ENCODE measurements at regions not wholly inside any gene's neighbourhood (a gene's known extent, or its start where the extent isn't known, plus 50 kb on each side); places are given as distances from the start of the nearest gene placed in this dataset.

DNA sequence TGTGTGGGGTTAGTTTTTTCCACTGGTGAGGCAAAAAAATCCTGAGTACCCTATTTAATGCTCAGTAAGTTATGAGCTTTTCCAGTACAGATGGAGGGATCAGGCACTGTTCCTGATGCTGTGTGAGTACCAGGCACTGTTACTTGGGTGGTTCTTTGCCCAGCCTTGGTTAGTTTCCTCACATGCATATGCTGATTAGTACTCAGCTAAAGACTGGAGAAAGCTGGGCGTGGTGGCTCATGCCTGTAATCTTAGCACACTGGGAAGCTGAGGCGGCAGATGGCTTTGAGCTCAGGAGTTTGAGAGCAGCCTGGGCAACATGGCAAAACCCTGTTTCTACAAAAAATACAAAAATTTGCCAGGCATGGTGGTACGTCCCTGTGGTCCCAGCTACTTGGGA lies 210.3 kb upstream of the SGO1 start:
- 94 to 96% (median 94%) methylated on average over 3 of the region's 3 CpGs for WGBS, 3 donors
- Histone ChIP-seq H3K4me3 (no peak overlapping the region), H3K27ac (no peak overlapping the region), H3K9me3 (no peaks in the 10 kb centered on the region), H3K4me1 (ENCODE audit: insufficient read depth) (peaks cover 4% of the 10 kb centered on the region), H3K27me3 (no peaks in the 10 kb centered on the region), H3K36me3 (no peaks in the 10 kb centered on the region)
- no peak for DNase-seq
- no peak for TF ChIP-seq EP300 (IDR thresholded peaks at IDR 0.05)
- TF ChIP-seq, protein P1, sequence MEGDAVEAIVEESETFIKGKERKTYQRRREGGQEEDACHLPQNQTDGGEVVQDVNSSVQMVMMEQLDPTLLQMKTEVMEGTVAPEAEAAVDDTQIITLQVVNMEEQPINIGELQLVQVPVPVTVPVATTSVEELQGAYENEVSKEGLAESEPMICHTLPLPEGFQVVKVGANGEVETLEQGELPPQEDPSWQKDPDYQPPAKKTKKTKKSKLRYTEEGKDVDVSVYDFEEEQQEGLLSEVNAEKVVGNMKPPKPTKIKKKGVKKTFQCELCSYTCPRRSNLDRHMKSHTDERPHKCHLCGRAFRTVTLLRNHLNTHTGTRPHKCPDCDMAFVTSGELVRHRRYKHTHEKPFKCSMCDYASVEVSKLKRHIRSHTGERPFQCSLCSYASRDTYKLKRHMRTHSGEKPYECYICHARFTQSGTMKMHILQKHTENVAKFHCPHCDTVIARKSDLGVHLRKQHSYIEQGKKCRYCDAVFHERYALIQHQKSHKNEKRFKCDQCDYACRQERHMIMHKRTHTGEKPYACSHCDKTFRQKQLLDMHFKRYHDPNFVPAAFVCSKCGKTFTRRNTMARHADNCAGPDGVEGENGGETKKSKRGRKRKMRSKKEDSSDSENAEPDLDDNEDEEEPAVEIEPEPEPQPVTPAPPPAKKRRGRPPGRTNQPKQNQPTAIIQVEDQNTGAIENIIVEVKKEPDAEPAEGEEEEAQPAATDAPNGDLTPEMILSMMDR (IDR thresholded peaks at IDR 0.05) = no peak
- no peak for TF ChIP-seq POLR2A (IDR thresholded peaks at IDR 0.05)
- intact Hi-C loops (cut with DNase I) = no loop called here

DNA sequence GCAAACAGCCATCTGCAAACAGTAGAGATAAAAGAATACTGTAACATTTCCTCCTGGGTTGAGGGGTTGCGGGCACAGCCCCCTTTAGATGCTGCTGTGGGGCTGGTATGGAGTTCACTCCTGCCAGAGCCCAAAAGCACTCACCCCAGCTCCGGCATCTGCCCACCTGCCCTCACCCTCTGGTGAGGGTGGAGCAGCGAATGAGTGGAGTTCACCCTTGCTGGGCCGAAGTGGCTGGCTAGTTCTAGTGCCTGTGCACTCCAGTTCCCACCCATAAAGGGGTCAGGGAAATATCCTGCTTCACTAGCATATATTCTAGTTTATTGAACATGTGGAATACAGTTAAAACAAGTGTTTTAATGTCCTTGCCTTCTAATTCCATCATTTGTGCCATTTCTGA lies 209.7 kb upstream of the SGO1 start:
- no peak for DNase-seq
- Histone ChIP-seq H3K27me3 (no peaks in the 10 kb centered on the region), H3K27ac (no peak overlapping the region), H3K36me3 (no peaks in the 10 kb centered on the region), H3K4me3 (no peak overlapping the region), H3K9me3 (no peaks in the 10 kb centered on the region), H3K4me1 (ENCODE audit: insufficient read depth) (peaks cover 4% of the 10 kb centered on the region)
- intact Hi-C loops (cut with DNase I) = no loop called here
- TF ChIP-seq POLR2A (IDR thresholded peaks at IDR 0.05) = no peak
- TF ChIP-seq, protein P1 (IDR thresholded peaks at IDR 0.05) = no peak
- no peak for TF ChIP-seq EP300 (IDR thresholded peaks at IDR 0.05)
- 68 to 90% (median 83%) methylated on average over 4 of the region's 4 CpGs for WGBS, 3 donors

- H3K27me3 ChIP-seq = no peaks in the 10 kb centered on the region
- no peaks in the 10 kb centered on the region for H3K4me1 ChIP-seq (ENCODE audit: insufficient read depth)
- DNase-seq = no peak
- H3K4me3 ChIP-seq = no peak overlapping the region
- no peaks in the 10 kb centered on the region for H3K36me3 ChIP-seq
- H3K9me3 ChIP-seq = no peaks in the 10 kb centered on the region
- 89 to 96% (median 91%) methylated on average over 4 of the region's 4 CpGs for WGBS, 3 donors
- TF ChIP-seq EP300 (IDR thresholded peaks at IDR 0.05) = no peak
- no peak for TF ChIP-seq POLR2A (IDR thresholded peaks at IDR 0.05)
- TF ChIP-seq, protein P1 (IDR thresholded peaks at IDR 0.05) = no peak
- intact Hi-C loops (cut with DNase I) = no loop called here
- no peak overlapping the region for H3K27ac ChIP-seq
These were observed 208.2 kb upstream of the SGO1 start for GRCh38 chr3:20394243-20394642.

DNA sequence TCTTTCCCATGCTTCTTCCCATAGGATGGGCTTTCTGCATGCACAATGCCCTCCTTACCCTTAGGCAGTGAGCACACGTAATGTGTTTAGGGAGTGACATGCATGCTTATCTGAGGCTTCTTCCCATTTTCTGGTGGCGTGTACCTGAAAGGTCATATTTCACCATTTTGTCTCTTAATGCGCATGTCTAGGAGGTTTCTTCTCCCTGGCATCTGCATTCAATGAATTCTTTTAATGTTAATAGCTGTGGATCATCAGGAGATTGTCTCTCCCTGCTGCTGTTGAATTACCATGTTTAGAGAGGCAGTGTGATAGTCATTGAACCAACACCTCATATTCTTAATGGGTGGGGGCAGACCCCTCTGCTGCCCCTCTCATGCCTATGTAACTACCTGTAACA lies 205.6 kb upstream of the SGO1 start:
- H3K36me3 ChIP-seq = no peaks in the 10 kb centered on the region
- WGBS, 3 donors = 63 to 76% (median 65%) methylated on average over 3 of the region's 3 CpGs
- DNase-seq = no peak
- no peak overlapping the region for H3K4me3 ChIP-seq
- TF ChIP-seq POLR2A (IDR thresholded peaks at IDR 0.05) (no peak), EP300 (IDR thresholded peaks at IDR 0.05) (no peak)
- TF ChIP-seq, protein P1 (IDR thresholded peaks at IDR 0.05) = no peak
- intact Hi-C loops (cut with DNase I) = no loop called here
- no peaks in the 10 kb centered on the region for H3K4me1 ChIP-seq (ENCODE audit: insufficient read depth)
- H3K9me3 ChIP-seq = no peaks in the 10 kb centered on the region
- no peak overlapping the region for H3K27ac ChIP-seq
- no peaks in the 10 kb centered on the region for H3K27me3 ChIP-seq

GRCh38 chr3:20388971-20389370 lies 203.0 kb upstream of the SGO1 start:
- Histone ChIP-seq H3K4me1 (ENCODE audit: insufficient read depth) (no peaks in the 10 kb centered on the region), H3K4me3 (no peak overlapping the region), H3K27ac (no peak overlapping the region), H3K27me3 (no peaks in the 10 kb centered on the region), H3K9me3 (no peaks in the 10 kb centered on the region), H3K36me3 (no peaks in the 10 kb centered on the region)
- no peak for TF ChIP-seq POLR2A (IDR thresholded peaks at IDR 0.05)
- TF ChIP-seq, protein P1 (IDR thresholded peaks at IDR 0.05) = no peak
- no peak for TF ChIP-seq EP300 (IDR thresholded peaks at IDR 0.05)
- 71 to 82% (median 81%) methylated on average over 1 of the region's 1 CpG for WGBS, 3 donors
- intact Hi-C loops (cut with DNase I) = no loop called here
- no peak for DNase-seq
